DLD1 (cell line): ENCODE measurements at regions not wholly inside any gene's neighbourhood (a gene's known extent, or its start where the extent isn't known, plus 50 kb on each side); places are given as distances from the start of the nearest gene placed in this dataset.
"Not testable (repeated sequence)": the region's sequence is repeated elsewhere in the genome, so short reads cannot be mapped to it uniquely, and the experiment has no call there.

Experiments
- in situ Hi-C: cut with HindIII; loops from 2 replicates; pipeline ENCODE4 v1.10.0; 2017; ENCODE audit warnings: low sequenced_read_pairs

GRCh38 chr1:30371888-30372791, 351.2 kb downstream of the MATN1 start:
- in situ Hi-C loops: no loop called here

GRCh38 chr1:30371179-30371788, 352.1 kb downstream of the MATN1 start:
- in situ Hi-C loops: no loop called here

GRCh38 chr1:30368651-30369240, 354.6 kb downstream of the MATN1 start:
- in situ Hi-C loops: no loop called here

- in situ Hi-C loops: no loop called here
Measured at GRCh38 chr1:30366911-30367310, 356.5 kb downstream of the MATN1 start.

- in situ Hi-C loops: no loop called here
Measured at GRCh38 chr1:30366199-30366598, 357.2 kb downstream of the MATN1 start.

- in situ Hi-C loops: no loop called here
Measured at GRCh38 chr1:30365596-30365995, 357.8 kb downstream of the MATN1 start.

GRCh38 chr1:30363031-30363430, 360.4 kb downstream of the MATN1 start:
- in situ Hi-C loops: no loop called here

GRCh38 chr1:30362603-30362990, 360.8 kb downstream of the MATN1 start:
- in situ Hi-C loops: no loop called here

- in situ Hi-C loops: not testable (repeated sequence)
Measured at GRCh38 chr1:30361890-30362602, 361.3 kb downstream of the MATN1 start.

- in situ Hi-C loops: no loop called here
Measured at GRCh38 chr1:30360753-30361152, 362.6 kb downstream of the MATN1 start.

- in situ Hi-C loops: no loop called here
Measured at GRCh38 chr1:30360281-30360680, 363.1 kb downstream of the MATN1 start.

- in situ Hi-C loops: loop anchor here (5.0 kb wide), 1 partner anchor 47 kb away; no protein-coding TSS in a partner anchor
Measured at GRCh38 chr1:30359539-30360220, 363.7 kb downstream of the MATN1 start.

GRCh38 chr1:30358500-30358899, 364.9 kb downstream of the MATN1 start:
- in situ Hi-C loops: loop anchor here (5.0 kb wide), 1 partner anchor 46 kb away; no protein-coding TSS in a partner anchor

GRCh38 chr1:30356839-30357238, 366.5 kb downstream of the MATN1 start:
- in situ Hi-C loops: loop anchor here (5.0 kb wide), 1 partner anchor 45 kb away; no protein-coding TSS in a partner anchor

- in situ Hi-C loops: no loop called here
Measured at GRCh38 chr1:30354410-30354809, 369.0 kb downstream of the MATN1 start.

GRCh38 chr1:30353637-30354036, 369.7 kb downstream of the MATN1 start:
- in situ Hi-C loops: no loop called here

GRCh38 chr1:30348147-30348546, 375.2 kb downstream of the MATN1 start:
- in situ Hi-C loops: no loop called here

GRCh38 chr1:30345491-30346130, 377.8 kb downstream of the MATN1 start:
- in situ Hi-C loops: no loop called here

GRCh38 chr1:30343562-30343961, 379.8 kb downstream of the MATN1 start:
- in situ Hi-C loops: no loop called here

GRCh38 chr1:30342535-30343141, 380.7 kb downstream of the MATN1 start:
- in situ Hi-C loops: no loop called here
